ENCODE measurements at regions not wholly inside any gene's neighbourhood (a gene's known extent, or its start where the extent isn't known, plus 50 kb on each side); places are given as distances from the start of the nearest gene placed in this dataset.

- no peak for DNase-seq (ENCODE audit: low read depth)
Measured at GRCh38 chr3:139870000-139870675, 64.8 kb upstream of the CLSTN2 start.

DNA sequence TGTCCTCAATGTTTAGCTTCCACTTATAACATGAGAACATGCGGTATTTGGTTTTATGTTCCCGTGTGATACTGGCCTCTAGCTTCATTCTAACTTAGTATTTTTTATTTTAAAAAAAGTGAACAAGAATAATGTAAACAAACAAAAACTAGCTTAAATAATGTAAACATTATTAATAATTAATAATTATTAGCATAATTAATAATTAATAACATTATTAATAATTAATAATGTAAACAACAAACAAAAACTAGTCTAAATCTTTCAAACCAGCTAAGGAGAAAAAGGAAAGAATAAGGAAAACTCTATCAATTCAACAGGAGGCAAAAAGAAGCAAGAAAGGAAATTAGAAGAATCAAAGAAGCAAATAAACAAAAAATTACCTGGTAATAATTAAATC is 66.2 kb upstream of the CLSTN2 start:
- DNase-seq (ENCODE audit: low read depth) = no peak

GRCh38 chr3:139848660-139849059 is 86.3 kb upstream of the CLSTN2 start:
- DNase-seq (ENCODE audit: low read depth) = no peak

DNA sequence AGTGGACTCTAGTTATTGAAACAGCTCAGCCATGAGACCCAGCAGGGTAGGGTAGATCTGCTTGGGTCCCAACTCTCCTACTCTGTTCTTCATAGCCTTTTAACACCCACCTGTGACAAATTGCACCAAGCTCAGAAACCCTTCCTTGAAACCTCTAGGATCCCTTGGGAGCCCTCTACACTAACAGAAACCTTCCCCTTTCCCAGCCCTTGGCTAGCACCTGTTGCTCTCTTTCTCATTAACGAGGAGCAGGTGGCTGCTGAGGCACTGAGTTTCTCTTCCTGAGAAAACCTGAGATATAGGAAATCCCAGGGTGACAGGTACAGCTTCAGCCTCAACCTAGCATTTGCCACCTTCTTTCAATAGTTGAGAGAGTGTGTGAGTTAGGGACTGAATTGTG is 88.3 kb upstream of the CLSTN2 start:
- DNase-seq (ENCODE audit: low read depth) = no peak

DNA sequence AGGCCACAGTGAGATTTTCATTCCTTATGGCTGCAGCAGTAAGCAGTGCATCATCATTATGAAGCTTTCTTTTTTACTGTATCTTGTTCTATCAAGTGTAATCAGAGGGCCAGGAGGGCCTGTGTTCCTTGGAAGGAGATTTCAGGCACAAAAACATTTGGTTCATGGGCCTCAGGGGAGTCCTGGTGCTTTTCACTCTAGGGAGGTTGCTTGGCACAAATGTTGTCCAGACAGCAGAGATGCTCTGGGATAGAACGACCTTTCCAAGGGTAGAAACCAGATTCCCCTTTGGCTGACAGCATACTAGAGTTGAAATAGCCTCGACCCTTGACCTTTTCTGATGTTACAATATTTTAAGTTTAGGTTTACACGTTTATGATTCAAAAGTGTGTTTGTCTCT is 95.3 kb upstream of the CLSTN2 start:
- DNase-seq (ENCODE audit: low read depth) = no peak

- DNase-seq (ENCODE audit: low read depth) = no peak
Measured at GRCh38 chr3:139839014-139839413, 96.0 kb upstream of the CLSTN2 start.

DNA sequence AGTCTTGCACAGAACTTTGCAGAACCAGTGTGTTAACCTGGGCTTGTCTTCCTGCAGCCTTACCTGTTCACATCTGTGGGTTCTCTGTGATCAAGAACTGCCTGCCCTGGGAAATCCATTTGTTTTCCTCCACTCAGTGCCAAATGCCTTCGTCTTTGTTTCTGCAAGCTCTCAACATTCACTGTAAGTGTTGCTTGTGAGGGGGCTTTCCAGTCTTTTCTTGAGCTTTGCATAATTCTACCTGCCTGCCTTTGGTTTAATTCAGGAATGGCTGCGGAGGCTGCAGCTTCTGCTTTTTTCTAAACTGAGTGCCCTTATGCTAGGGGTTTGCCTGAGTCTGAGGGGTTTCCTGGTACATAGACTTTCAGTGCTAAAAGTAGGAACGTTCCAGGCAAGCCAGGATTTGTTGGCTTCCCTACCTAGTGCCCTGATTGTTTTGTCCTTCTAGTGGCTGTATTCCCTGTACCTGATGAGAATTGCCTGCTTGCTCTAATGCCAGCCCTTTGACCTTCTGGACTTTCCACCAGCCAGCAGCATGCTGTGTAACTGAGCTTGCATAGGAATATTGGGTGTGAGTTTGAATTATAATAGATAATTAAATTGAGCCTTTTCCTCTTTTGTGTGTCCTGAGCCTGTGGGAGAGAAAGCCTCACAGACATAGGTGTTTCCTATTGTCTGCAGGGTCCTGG is 96.6 kb upstream of the CLSTN2 start:
- no peak for DNase-seq (ENCODE audit: low read depth)

- DNase-seq (ENCODE audit: low read depth) = no peak
Measured at GRCh38 chr3:139836698-139837464, 98.1 kb upstream of the CLSTN2 start.

DNA sequence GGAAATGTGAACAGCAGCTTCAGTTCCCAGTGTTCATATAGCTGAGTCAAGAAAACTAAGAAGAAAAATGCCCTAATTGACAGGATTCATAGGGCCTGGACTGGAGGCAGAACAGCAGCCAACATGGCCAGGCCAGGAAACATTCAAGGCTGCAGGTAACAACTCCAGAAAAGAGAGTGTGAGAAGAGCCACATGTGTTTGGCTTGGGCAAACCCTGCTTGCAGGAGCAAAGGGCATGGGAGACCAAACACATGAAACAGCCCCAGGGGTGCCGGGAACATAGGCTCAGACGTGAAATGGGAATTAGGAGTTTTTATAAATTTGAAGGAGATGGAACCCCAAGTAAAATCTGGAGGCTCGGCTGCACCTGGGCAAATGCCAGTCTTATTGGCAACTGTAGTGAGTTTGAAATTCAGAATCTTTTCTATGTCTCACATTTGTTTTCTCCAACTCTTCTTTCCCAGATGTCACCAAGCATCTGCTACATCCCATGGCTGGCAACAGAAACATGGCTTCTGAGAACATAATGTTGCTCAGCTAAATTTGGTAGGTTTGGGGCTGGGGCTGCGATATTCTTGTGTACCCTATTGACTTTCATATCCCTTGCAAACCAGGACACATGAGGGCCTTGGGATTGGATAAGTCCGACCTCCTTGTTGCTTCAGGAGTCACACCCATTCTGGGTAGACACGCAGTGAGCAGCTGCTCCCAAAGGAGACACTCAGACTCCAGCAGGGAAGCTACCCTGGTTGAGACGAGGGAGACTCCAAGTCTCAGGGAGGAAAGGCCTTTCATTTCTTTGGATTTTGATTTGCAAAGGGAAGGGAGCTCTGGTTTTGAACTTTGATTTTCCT is 98.9 kb upstream of the CLSTN2 start:
- DNase-seq (ENCODE audit: low read depth) = no peak

DNA sequence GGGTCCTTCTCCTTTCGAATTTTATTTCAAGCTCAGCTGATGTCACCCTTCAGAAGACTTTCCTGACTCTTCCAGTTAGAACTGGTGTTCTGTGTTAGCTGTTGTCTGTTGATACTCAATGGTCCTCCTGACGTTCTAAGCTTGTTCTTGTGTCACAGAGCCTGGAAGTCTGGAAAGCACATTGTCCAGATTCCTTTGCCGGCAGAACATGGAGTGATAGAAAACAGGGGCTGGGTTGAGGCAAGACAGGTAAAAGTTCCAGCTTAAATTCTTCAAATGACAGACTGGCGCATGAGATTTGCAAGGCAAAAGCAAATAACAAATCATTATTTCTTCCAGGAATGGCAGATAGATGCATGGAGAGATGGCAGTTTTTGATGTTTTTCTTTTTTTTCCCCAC is 102.0 kb upstream of the CLSTN2 start:
- no peak for DNase-seq (ENCODE audit: low read depth)

DNA sequence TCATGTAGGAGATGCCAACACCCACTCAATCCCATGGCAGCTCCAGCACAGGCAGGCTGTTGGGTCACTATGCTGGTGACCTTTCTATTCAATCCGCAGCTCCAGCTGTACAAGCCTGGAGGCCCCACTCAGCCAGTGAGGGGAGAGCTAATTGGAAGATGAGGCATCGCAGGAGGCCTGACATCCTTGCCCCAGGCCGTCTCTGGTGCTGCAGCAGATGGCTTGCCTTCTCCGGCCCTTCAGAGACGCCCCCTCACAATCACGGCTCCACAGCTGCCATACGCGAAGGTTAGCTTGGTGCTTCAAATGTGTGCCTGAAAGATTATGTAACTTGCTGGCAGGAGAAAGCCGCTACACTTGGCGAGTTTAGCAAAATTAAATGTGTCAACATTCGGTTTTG is 104.2 kb upstream of the CLSTN2 start:
- no peak for DNase-seq (ENCODE audit: low read depth)

GRCh38 chr3:139827833-139828232 is 107.2 kb upstream of the CLSTN2 start:
- DNase-seq (ENCODE audit: low read depth) = no peak

DNA sequence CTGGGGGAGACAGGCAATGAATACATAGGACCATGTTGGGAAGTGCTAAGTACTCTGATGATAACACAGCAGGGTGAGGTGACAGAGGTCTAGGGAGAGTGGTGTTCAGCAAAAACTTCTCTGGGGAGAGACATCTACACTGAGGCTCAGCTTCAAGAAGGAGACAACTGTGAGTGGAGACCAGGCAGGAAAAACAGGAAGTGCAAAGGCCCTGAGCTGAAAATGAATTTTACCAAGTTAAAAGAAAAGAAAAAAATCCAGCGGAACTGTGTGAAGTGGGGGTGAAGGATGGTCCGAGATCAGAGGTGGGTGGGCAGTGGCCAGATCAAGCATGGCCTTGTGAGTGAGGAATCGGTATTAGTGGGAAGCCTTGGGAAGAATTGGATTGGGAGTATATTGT is 110.1 kb upstream of the CLSTN2 start:
- DNase-seq (ENCODE audit: low read depth) = no peak

GRCh38 chr3:139814646-139815045 is 120.3 kb upstream of the CLSTN2 start:
- DNase-seq (ENCODE audit: low read depth) = no peak

- DNase-seq (ENCODE audit: low read depth) = no peak
Measured at GRCh38 chr3:139811331-139811730, 123.7 kb upstream of the CLSTN2 start.

- no peak for DNase-seq (ENCODE audit: low read depth)
Measured at GRCh38 chr3:139808201-139808600, 126.8 kb upstream of the CLSTN2 start.

GRCh38 chr3:139803294-139803693 is 125.5 kb upstream of the NMNAT3 start:
- DNase-seq (ENCODE audit: low read depth) = no peak

DNA sequence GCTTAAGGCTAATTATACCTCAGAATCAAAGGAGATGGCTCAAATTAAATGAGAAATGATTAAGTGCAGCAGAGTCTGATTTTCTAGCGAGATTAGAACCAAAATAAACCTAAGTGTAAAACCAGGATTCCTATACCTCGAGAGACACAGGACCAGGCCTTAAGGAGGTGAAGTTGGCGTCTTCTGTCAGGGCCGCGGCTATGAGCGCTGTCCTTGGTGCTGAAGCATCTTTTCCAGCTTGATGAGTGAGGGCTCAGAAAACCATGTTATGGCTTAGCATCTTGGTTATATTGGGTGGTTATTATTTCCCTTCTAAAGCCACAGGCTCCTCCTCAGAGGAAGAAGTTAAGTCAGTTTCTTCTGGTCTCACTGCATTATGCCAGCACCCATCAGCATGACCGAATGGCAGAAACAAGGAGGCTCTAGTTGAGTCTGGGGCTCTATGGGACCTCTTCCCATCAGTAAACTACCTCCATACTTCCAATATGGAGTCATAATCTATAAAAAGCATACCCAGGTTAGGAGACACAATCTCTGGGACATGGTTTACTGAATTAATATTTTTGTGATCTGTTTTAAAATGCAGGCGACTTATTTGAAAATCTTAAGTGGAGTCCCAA is 120.1 kb upstream of the NMNAT3 start:
- DNase-seq (ENCODE audit: low read depth) = no peak

GRCh38 chr3:139794469-139795265 is 116.9 kb upstream of the NMNAT3 start:
- DNase-seq (ENCODE audit: low read depth) = no peak

- DNase-seq (ENCODE audit: low read depth) = no peak
Measured at GRCh38 chr3:139793408-139793807, 115.6 kb upstream of the NMNAT3 start.

GRCh38 chr3:139780593-139780992 is 102.8 kb upstream of the NMNAT3 start:
- no peak for DNase-seq (ENCODE audit: low read depth)

Measured in HS-5 (cell line).